ENCODE measurements at regions not wholly inside any gene's neighbourhood (a gene's known extent, or its start where the extent isn't known, plus 50 kb on each side); places are given as distances from the start of the nearest gene placed in this dataset.

DNA sequence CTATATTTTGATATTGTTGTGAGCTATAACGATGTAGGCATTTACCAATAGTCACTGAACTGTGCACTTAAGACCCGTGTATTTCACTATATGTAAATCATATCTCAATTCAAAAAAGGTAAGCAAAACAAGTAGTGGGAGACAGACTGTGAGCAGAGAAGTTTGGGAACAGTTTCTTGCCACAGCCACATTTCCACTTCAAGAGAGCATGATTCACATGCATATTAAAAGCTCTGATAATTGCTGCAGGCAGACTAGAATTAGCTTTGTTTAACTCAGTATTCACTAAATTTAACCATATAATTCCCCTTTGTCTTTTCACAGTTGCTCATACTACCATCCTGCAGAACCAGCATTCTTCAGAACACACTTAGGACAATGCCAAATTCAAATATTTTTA is 168.4 kb upstream of the ZNF385D start:
- H3K27me3 ChIP-seq (ENCODE audit: control insufficient read depth in 2 of 2, insufficient read depth in 2 of 2, low read length in 2 of 2): no peaks in the 10 kb centered on the region
- dilution Hi-C loops (cut with MboI; ENCODE audit: extremely low pct_ligation_motif_present, low sequenced_read_pairs) (no loop called here), intact Hi-C loops (cut with micrococcal nuclease) (loop anchor here (1.0 kb wide), 1 partner anchor 23 kb away; no protein-coding TSS in a partner anchor)
- no peak overlapping the region for H3K4me2 ChIP-seq (ENCODE audit: insufficient read depth, low read length)
- no peaks in the 10 kb centered on the region for H3K4me1 ChIP-seq (ENCODE audit: control insufficient read depth, extremely low read depth, insufficient read depth, low read length)
- no peak for TF ChIP-seq POLR2AphosphoS5 (IDR thresholded peaks at IDR 0.05; ENCODE audit: insufficient read depth, low read depth, low read length)
- TF ChIP-seq, protein P1, sequence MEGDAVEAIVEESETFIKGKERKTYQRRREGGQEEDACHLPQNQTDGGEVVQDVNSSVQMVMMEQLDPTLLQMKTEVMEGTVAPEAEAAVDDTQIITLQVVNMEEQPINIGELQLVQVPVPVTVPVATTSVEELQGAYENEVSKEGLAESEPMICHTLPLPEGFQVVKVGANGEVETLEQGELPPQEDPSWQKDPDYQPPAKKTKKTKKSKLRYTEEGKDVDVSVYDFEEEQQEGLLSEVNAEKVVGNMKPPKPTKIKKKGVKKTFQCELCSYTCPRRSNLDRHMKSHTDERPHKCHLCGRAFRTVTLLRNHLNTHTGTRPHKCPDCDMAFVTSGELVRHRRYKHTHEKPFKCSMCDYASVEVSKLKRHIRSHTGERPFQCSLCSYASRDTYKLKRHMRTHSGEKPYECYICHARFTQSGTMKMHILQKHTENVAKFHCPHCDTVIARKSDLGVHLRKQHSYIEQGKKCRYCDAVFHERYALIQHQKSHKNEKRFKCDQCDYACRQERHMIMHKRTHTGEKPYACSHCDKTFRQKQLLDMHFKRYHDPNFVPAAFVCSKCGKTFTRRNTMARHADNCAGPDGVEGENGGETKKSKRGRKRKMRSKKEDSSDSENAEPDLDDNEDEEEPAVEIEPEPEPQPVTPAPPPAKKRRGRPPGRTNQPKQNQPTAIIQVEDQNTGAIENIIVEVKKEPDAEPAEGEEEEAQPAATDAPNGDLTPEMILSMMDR (IDR thresholded peaks at IDR 0.05; ENCODE audit: extremely low read depth in 1 of 2, insufficient read depth in 1 of 2, low read depth in 1 of 2, low read length in 2 of 2): no peak
- TF ChIP-seq EZH2 (IDR thresholded peaks at IDR 0.05; ENCODE audit: borderline replicate concordance, low read depth, low read length, severe bottlenecking): no peak
- no peak for TF ChIP-seq GATA2 (IDR thresholded peaks at IDR 0.05; ENCODE audit: insufficient read depth, insufficient read length, low read depth, low read length)
- TF ChIP-seq JUN (IDR thresholded peaks at IDR 0.05; ENCODE audit: borderline replicate concordance, insufficient read depth, insufficient read length, low read depth): no peak
- no peak for TF ChIP-seq FOS (IDR thresholded peaks at IDR 0.05; ENCODE audit: borderline replicate concordance, insufficient read depth, low read length)
- TF ChIP-seq, protein P2, sequence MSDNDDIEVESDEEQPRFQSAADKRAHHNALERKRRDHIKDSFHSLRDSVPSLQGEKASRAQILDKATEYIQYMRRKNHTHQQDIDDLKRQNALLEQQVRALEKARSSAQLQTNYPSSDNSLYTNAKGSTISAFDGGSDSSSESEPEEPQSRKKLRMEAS (IDR thresholded peaks at IDR 0.05; ENCODE audit: insufficient read depth, insufficient read length): no peak
- TF ChIP-seq MYC (IDR thresholded peaks at IDR 0.05; ENCODE audit: low read depth, low read length): no peak
- TF ChIP-seq POLR2A (IDR thresholded peaks at IDR 0.05; ENCODE audit: low read depth, low read length): no peak
- CTCF ChIA-PET: no interaction called here
- no peaks in the 10 kb centered on the region for H3K9me1 ChIP-seq (replicated peaks; ENCODE audit: control insufficient read depth, extremely low read depth, insufficient read depth, low read length)
- FAIRE-seq (no peak), DNase-seq (ENCODE audit: low read depth, low spot score) (no peak)
- H3K4me3 ChIP-seq (replicated peaks in 1 of 3; ENCODE audit: insufficient read depth in 1 of 3, low read depth in 1 of 3, low read length in 3 of 3): no peak overlapping the region
- H3K36me3 ChIP-seq (ENCODE audit: control insufficient read depth in 2 of 2, extremely low read depth in 1 of 2, insufficient read depth in 2 of 2, low read length in 2 of 2): no peaks in the 10 kb centered on the region
- H4K20me1 ChIP-seq (replicated peaks; ENCODE audit: control insufficient read depth, extremely low read depth, insufficient read depth, low read length): no peaks in the 10 kb centered on the region
- H2AFZ ChIP-seq (ENCODE audit: low read depth, low read length): no peak overlapping the region
- no peak overlapping the region for H3K27ac ChIP-seq (ENCODE audit: insufficient read depth, low read depth, low read length)
- no peaks in the 10 kb centered on the region for H3K79me2 ChIP-seq (ENCODE audit: control insufficient read depth, insufficient read depth, low read length)
- no peaks in the 10 kb centered on the region for H3K9me3 ChIP-seq (replicated peaks; ENCODE audit: control insufficient read depth, insufficient read depth, low read length)
- no TSS peak for BruUV-seq (replicated peaks)
- H3K9ac ChIP-seq (replicated peaks; ENCODE audit: extremely low read depth, insufficient read depth, low read length): no peak overlapping the region
- POLR2A ChIA-PET: no interaction called here

Data from endothelial cell of umbilical vein (primary cell).